ENCODE measurements at regions not wholly inside any gene's neighbourhood (a gene's known extent, or its start where the extent isn't known, plus 50 kb on each side); places are given as distances from the start of the nearest gene placed in this dataset.
"Not testable (repeated sequence)": the region's sequence is repeated elsewhere in the genome, so short reads cannot be mapped to it uniquely, and the experiment has no call there.

GRCh38 chr14:49057838-49058510 is 528.2 kb downstream of the RPS29 start:
- H3K27ac ChIP-seq (ENCODE audit: low read depth) = no peak overlapping the region
- no peak for DNase-seq (ENCODE audit: extremely low spot score)
- H3K36me3 ChIP-seq (ENCODE audit: insufficient read depth) = no peaks in the 10 kb centered on the region
- H3K4me3 ChIP-seq (ENCODE audit: low read depth, low read length) = no peak overlapping the region
- H3K4me1 ChIP-seq (ENCODE audit: insufficient read depth) = no peaks in the 10 kb centered on the region
- WGBS = 76% methylated on average over 1 of the region's 1 CpG

GRCh38 chr14:49056021-49056420 is 530.2 kb downstream of the RPS29 start:
- Histone ChIP-seq H3K36me3 (ENCODE audit: insufficient read depth) (no peaks in the 10 kb centered on the region), H3K4me3 (ENCODE audit: low read depth, low read length) (no peak overlapping the region), H3K27ac (ENCODE audit: low read depth) (no peak overlapping the region), H3K4me1 (ENCODE audit: insufficient read depth) (no peaks in the 10 kb centered on the region)
- no peak for DNase-seq (ENCODE audit: extremely low spot score)
- 87% methylated on average over 1 of the region's 1 CpG for WGBS

GRCh38 chr14:49052521-49052920 is 533.7 kb downstream of the RPS29 start:
- DNase-seq (ENCODE audit: extremely low spot score) = no peak
- H3K4me3 ChIP-seq (ENCODE audit: low read depth, low read length) = no peak overlapping the region

GRCh38 chr14:49051328-49052060 is 534.7 kb downstream of the RPS29 start:
- 85% methylated on average over 4 of the region's 4 CpGs for WGBS

More at GRCh38 chr14:49052521-49052920, 533.7 kb downstream of the RPS29 start:
- H3K36me3 ChIP-seq (ENCODE audit: insufficient read depth) = no peaks in the 10 kb centered on the region
- WGBS = 28% methylated on average over 2 of the region's 2 CpGs
- H3K4me1 ChIP-seq (ENCODE audit: insufficient read depth) = no peaks in the 10 kb centered on the region
- H3K27ac ChIP-seq (ENCODE audit: low read depth) = no peak overlapping the region

GRCh38 chr14:49050822-49051221 is 535.4 kb downstream of the RPS29 start:
- H3K27ac ChIP-seq (ENCODE audit: low read depth) = no peak overlapping the region
- 49% methylated on average over 2 of the region's 2 CpGs for WGBS
- H3K4me3 ChIP-seq (ENCODE audit: low read depth, low read length) = no peak overlapping the region
- DNase-seq (ENCODE audit: extremely low spot score) = no peak
- H3K4me1 ChIP-seq (ENCODE audit: insufficient read depth) = no peaks in the 10 kb centered on the region
- no peaks in the 10 kb centered on the region for H3K36me3 ChIP-seq (ENCODE audit: insufficient read depth)

More at GRCh38 chr14:49051328-49052060, 534.7 kb downstream of the RPS29 start:
- H3K36me3 ChIP-seq (ENCODE audit: insufficient read depth) = no peaks in the 10 kb centered on the region
- no peak overlapping the region for H3K4me3 ChIP-seq (ENCODE audit: low read depth, low read length)
- H3K27ac ChIP-seq (ENCODE audit: low read depth) = no peak overlapping the region
- H3K4me1 ChIP-seq (ENCODE audit: insufficient read depth) = no peaks in the 10 kb centered on the region
- DNase-seq (ENCODE audit: extremely low spot score) = no peak

GRCh38 chr14:49049711-49050110 is 536.5 kb downstream of the RPS29 start:
- Histone ChIP-seq H3K36me3 (ENCODE audit: insufficient read depth) (no peaks in the 10 kb centered on the region), H3K4me3 (ENCODE audit: low read depth, low read length) (no peak overlapping the region), H3K4me1 (ENCODE audit: insufficient read depth) (no peaks in the 10 kb centered on the region), H3K27ac (ENCODE audit: low read depth) (no peak overlapping the region)
- DNase-seq (ENCODE audit: extremely low spot score) = no peak

GRCh38 chr14:49044981-49045380 is 541.2 kb downstream of the RPS29 start:
- DNase-seq (ENCODE audit: extremely low spot score) = no peak
- Histone ChIP-seq H3K36me3 (ENCODE audit: insufficient read depth) (no peaks in the 10 kb centered on the region), H3K4me1 (ENCODE audit: insufficient read depth) (no peaks in the 10 kb centered on the region), H3K4me3 (ENCODE audit: low read depth, low read length) (no peak overlapping the region), H3K27ac (ENCODE audit: low read depth) (no peak overlapping the region)
- WGBS = 89% methylated on average over 2 of the region's 2 CpGs

GRCh38 chr14:49036984-49037516 is 549.1 kb downstream of the RPS29 start:
- WGBS = 71% methylated on average over 8 of the region's 8 CpGs
- Histone ChIP-seq H3K4me3 (ENCODE audit: low read depth, low read length) (no peak overlapping the region), H3K27ac (ENCODE audit: low read depth) (no peak overlapping the region), H3K4me1 (ENCODE audit: insufficient read depth) (no peaks in the 10 kb centered on the region), H3K36me3 (ENCODE audit: insufficient read depth) (no peaks in the 10 kb centered on the region)
- no peak for DNase-seq (ENCODE audit: extremely low spot score)

- Histone ChIP-seq H3K36me3 (ENCODE audit: insufficient read depth) (no peaks in the 10 kb centered on the region), H3K4me3 (ENCODE audit: low read depth, low read length) (no peak overlapping the region), H3K27ac (ENCODE audit: low read depth) (no peak overlapping the region), H3K4me1 (ENCODE audit: insufficient read depth) (no peaks in the 10 kb centered on the region)
- WGBS = 80% methylated on average over 5 of the region's 5 CpGs
- no peak for DNase-seq (ENCODE audit: extremely low spot score)
These were observed 549.9 kb downstream of the RPS29 start for GRCh38 chr14:49036266-49036665.

- no peak for DNase-seq (ENCODE audit: extremely low spot score)
- H3K4me1 ChIP-seq (ENCODE audit: insufficient read depth) = no peaks in the 10 kb centered on the region
- H3K27ac ChIP-seq (ENCODE audit: low read depth) = no peak overlapping the region
- H3K36me3 ChIP-seq (ENCODE audit: insufficient read depth) = no peaks in the 10 kb centered on the region
- 83% methylated on average over 8 of the region's 8 CpGs for WGBS
- H3K4me3 ChIP-seq (ENCODE audit: low read depth, low read length) = no peak overlapping the region
These were observed 553.0 kb downstream of the RPS29 start for GRCh38 chr14:49033131-49033530.

GRCh38 chr14:49031710-49032109 is 554.5 kb downstream of the RPS29 start:
- WGBS = 75% methylated on average over 6 of the region's 6 CpGs
- H3K36me3 ChIP-seq (ENCODE audit: insufficient read depth); H3K27ac ChIP-seq (ENCODE audit: low read depth); H3K4me1 ChIP-seq (ENCODE audit: insufficient read depth); DNase-seq (ENCODE audit: extremely low spot score); H3K4me3 ChIP-seq (ENCODE audit: low read depth, low read length): not testable (repeated sequence)

- Histone ChIP-seq H3K4me3 (ENCODE audit: low read depth, low read length) (no peak overlapping the region), H3K4me1 (ENCODE audit: insufficient read depth) (no peaks in the 10 kb centered on the region), H3K36me3 (ENCODE audit: insufficient read depth) (no peaks in the 10 kb centered on the region), H3K27ac (ENCODE audit: low read depth) (no peak overlapping the region)
- DNase-seq (ENCODE audit: extremely low spot score) = no peak
- 67% methylated on average over 1 of the region's 1 CpG for WGBS
These were observed 566.6 kb downstream of the RPS29 start for GRCh38 chr14:49019467-49020115.

GRCh38 chr14:49017447-49017846 is 568.7 kb downstream of the RPS29 start:
- H3K36me3 ChIP-seq (ENCODE audit: insufficient read depth) = no peaks in the 10 kb centered on the region
- 74% methylated on average over 5 of the region's 5 CpGs for WGBS

GRCh38 chr14:49016381-49016780 is 569.8 kb downstream of the RPS29 start:
- DNase-seq (ENCODE audit: extremely low spot score) = no peak
- 92% methylated on average over 2 of the region's 2 CpGs for WGBS
- no peaks in the 10 kb centered on the region for H3K36me3 ChIP-seq (ENCODE audit: insufficient read depth)
- no peaks in the 10 kb centered on the region for H3K4me1 ChIP-seq (ENCODE audit: insufficient read depth)
- no peak overlapping the region for H3K4me3 ChIP-seq (ENCODE audit: low read depth, low read length)
- no peak overlapping the region for H3K27ac ChIP-seq (ENCODE audit: low read depth)

More at GRCh38 chr14:49017447-49017846, 568.7 kb downstream of the RPS29 start:
- Histone ChIP-seq H3K4me1 (ENCODE audit: insufficient read depth) (no peaks in the 10 kb centered on the region), H3K27ac (ENCODE audit: low read depth) (no peak overlapping the region), H3K4me3 (ENCODE audit: low read depth, low read length) (no peak overlapping the region)
- DNase-seq (ENCODE audit: extremely low spot score) = no peak

Measured in urinary bladder (tissue), 3 donors.